SK-N-SH (cell line): ENCODE measurements at regions not wholly inside any gene's neighbourhood (a gene's known extent, or its start where the extent isn't known, plus 50 kb on each side); places are given as distances from the start of the nearest gene placed in this dataset.

ENCODE experiments used
- CTCF ChIP-seq: fragments of 200-600 bp; sonication (generic); IDR thresholded peaks from 2 replicates; pipeline ENCODE4 v1.6.1; 2017; ENCODE audit warnings: antibody characterized with exemption, mild to moderate bottlenecking, moderate library complexity
- EP300 ChIP-seq, 2 experiments: IDR thresholded peaks; 2 replicates each; pipeline versions ENCODE4 v1.4.0 to v1.6.1; 2012; ENCODE audit warnings: borderline replicate concordance in 1 of 2, low read depth in 1 of 2, low read length in 1 of 2
- FOXM1 ChIP-seq: IDR thresholded peaks from 2 replicates; pipeline ENCODE4 v1.4.0; 2012; ENCODE audit warnings: low read depth, mild to moderate bottlenecking
- JUND ChIP-seq: IDR thresholded peaks from 2 replicates; pipeline ENCODE4 v1.4.0; 2012
- MEF2A ChIP-seq: IDR thresholded peaks from 2 replicates; pipeline ENCODE4 v1.4.0; 2012; ENCODE audit warnings: low read depth, borderline replicate concordance
- POLR2AphosphoS5 ChIP-seq: IDR thresholded peaks from 2 replicates; pipeline ENCODE4 v1.6.1; 2012; ENCODE audit warnings: low read depth, low read length
- RCOR1 ChIP-seq: fragments of 150-350 bp; IDR thresholded peaks from 2 replicates; pipeline ENCODE4 v1.6.1; 2017; ENCODE audit warnings: antibody characterized with exemption, low read length
- USF2 ChIP-seq: fragments of 150-350 bp; IDR thresholded peaks from 2 replicates; pipeline ENCODE4 v1.6.1; 2017; ENCODE audit warnings: antibody characterized with exemption, low read length, low read depth, borderline replicate concordance
- YY1 ChIP-seq: IDR thresholded peaks from 2 replicates; pipeline ENCODE4 v1.4.0; 2012; ENCODE audit warnings: low read depth, mild to moderate bottlenecking
- TF ChIP-seq, protein P1 (sequence below): IDR thresholded peaks from 2 replicates; pipeline ENCODE4 v1.6.1; 2012; ENCODE audit warnings: mild to moderate bottlenecking, low read depth, low read length, moderate library complexity

DNA sequence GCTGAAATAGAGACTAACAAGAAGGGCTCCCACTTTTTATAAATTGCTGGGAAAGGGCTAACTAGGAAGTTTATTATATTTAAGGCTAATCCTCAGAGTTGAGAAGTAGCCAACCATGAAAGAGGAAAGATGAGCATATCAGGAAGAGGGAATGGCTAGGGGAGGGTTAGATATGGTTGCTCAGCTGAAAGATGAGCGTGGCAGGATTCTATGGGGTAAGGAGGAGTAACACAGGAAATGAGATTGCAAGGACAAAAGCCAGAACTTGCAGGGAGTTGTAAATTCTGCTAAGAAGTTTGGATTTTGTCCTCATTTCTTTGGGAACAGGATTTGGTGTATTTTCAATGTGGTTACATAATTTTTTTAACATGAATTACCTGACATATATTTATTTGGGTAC is 127.4 kb upstream of the ATP2B1 start:
- TF ChIP-seq CTCF = no peak
- no peak for TF ChIP-seq MEF2A
- no peak for TF ChIP-seq YY1
- no peak for TF ChIP-seq USF2
- no peak for TF ChIP-seq POLR2AphosphoS5
- no peak for TF ChIP-seq EP300 (IDR thresholded peaks at IDR 0.05; ENCODE audit: borderline replicate concordance in 1 of 2, low read depth in 1 of 2, low read length in 1 of 2)
- TF ChIP-seq, protein P1, sequence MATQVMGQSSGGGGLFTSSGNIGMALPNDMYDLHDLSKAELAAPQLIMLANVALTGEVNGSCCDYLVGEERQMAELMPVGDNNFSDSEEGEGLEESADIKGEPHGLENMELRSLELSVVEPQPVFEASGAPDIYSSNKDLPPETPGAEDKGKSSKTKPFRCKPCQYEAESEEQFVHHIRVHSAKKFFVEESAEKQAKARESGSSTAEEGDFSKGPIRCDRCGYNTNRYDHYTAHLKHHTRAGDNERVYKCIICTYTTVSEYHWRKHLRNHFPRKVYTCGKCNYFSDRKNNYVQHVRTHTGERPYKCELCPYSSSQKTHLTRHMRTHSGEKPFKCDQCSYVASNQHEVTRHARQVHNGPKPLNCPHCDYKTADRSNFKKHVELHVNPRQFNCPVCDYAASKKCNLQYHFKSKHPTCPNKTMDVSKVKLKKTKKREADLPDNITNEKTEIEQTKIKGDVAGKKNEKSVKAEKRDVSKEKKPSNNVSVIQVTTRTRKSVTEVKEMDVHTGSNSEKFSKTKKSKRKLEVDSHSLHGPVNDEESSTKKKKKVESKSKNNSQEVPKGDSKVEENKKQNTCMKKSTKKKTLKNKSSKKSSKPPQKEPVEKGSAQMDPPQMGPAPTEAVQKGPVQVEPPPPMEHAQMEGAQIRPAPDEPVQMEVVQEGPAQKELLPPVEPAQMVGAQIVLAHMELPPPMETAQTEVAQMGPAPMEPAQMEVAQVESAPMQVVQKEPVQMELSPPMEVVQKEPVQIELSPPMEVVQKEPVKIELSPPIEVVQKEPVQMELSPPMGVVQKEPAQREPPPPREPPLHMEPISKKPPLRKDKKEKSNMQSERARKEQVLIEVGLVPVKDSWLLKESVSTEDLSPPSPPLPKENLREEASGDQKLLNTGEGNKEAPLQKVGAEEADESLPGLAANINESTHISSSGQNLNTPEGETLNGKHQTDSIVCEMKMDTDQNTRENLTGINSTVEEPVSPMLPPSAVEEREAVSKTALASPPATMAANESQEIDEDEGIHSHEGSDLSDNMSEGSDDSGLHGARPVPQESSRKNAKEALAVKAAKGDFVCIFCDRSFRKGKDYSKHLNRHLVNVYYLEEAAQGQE = no peak
- no peak for TF ChIP-seq FOXM1
- no peak for TF ChIP-seq JUND
- no peak for TF ChIP-seq RCOR1
